Right kidney (tissue), 1 donor: ENCODE measurements at regions not wholly inside any gene's neighbourhood (a gene's known extent, or its start where the extent isn't known, plus 50 kb on each side); places are given as distances from the start of the nearest gene placed in this dataset.
"Not testable (repeated sequence)": the region's sequence is repeated elsewhere in the genome, so short reads cannot be mapped to it uniquely, and the experiment has no call there.

Source experiments
- DNase-seq: peaks from one replicate; pipeline ENCODE4 v3.0.0-alpha.2; 2016

- DNase-seq: not testable (repeated sequence)
Measured at GRCh38 chr2:87275192-87275591, 253.5 kb upstream of the PLGLB1 start.

- DNase-seq: not testable (repeated sequence)
Measured at GRCh38 chr2:87275974-87276629, 254.5 kb upstream of the PLGLB1 start.

- not testable (repeated sequence) for DNase-seq
Measured at GRCh38 chr2:87276673-87277072, 255.0 kb upstream of the PLGLB1 start.

GRCh38 chr2:87277734-87278133, 256.1 kb upstream of the PLGLB1 start:
- DNase-seq: not testable (repeated sequence)

- not testable (repeated sequence) for DNase-seq
Measured at GRCh38 chr2:87280596-87281355, 259.1 kb upstream of the PLGLB1 start.

- DNase-seq: not testable (repeated sequence)
Measured at GRCh38 chr2:87283735-87284470, 262.3 kb upstream of the PLGLB1 start.

- not testable (repeated sequence) for DNase-seq
Measured at GRCh38 chr2:87284471-87284772, 262.8 kb upstream of the PLGLB1 start.

GRCh38 chr2:87285139-87285538, 263.5 kb upstream of the PLGLB1 start:
- not testable (repeated sequence) for DNase-seq

GRCh38 chr2:87290566-87291307, 269.1 kb upstream of the PLGLB1 start:
- not testable (repeated sequence) for DNase-seq

GRCh38 chr2:87291400-87292200, 270.0 kb upstream of the PLGLB1 start:
- not testable (repeated sequence) for DNase-seq

GRCh38 chr2:87293931-87294594, 272.4 kb upstream of the PLGLB1 start:
- not testable (repeated sequence) for DNase-seq

- not testable (repeated sequence) for DNase-seq
Measured at GRCh38 chr2:87295135-87295534, 273.5 kb upstream of the PLGLB1 start.

- not testable (repeated sequence) for DNase-seq
Measured at GRCh38 chr2:87301349-87301748, 279.7 kb upstream of the PLGLB1 start.

GRCh38 chr2:87301871-87302270, 280.2 kb upstream of the PLGLB1 start:
- not testable (repeated sequence) for DNase-seq

- not testable (repeated sequence) for DNase-seq
Measured at GRCh38 chr2:87308621-87309020, 287.0 kb upstream of the PLGLB1 start.

- not testable (repeated sequence) for DNase-seq
Measured at GRCh38 chr2:87309785-87310184, 288.1 kb upstream of the PLGLB1 start.

- not testable (repeated sequence) for DNase-seq
Measured at GRCh38 chr2:87311896-87312441, 290.3 kb upstream of the PLGLB1 start.

GRCh38 chr2:87314622-87315021, 293.0 kb upstream of the PLGLB1 start:
- DNase-seq: not testable (repeated sequence)

- DNase-seq: not testable (repeated sequence)
Measured at GRCh38 chr2:87315183-87315902, 293.7 kb upstream of the PLGLB1 start.

- not testable (repeated sequence) for DNase-seq
Measured at GRCh38 chr2:87317193-87317592, 295.5 kb upstream of the PLGLB1 start.
